AG09319 (cell line): ENCODE measurements at regions not wholly inside any gene's neighbourhood (a gene's known extent, or its start where the extent isn't known, plus 50 kb on each side); places are given as distances from the start of the nearest gene placed in this dataset.

Source experiments
- DNase-seq: peaks from one replicate; pipeline ENCODE4 v3.0.0-alpha.2; 2010; ENCODE audit warnings: low read depth; ENCODE audit errors: extremely low read depth
- CTCF ChIP-seq: IDR thresholded peaks from 2 replicates; pipeline ENCODE4 v1.5.1; 2011; ENCODE audit warnings: low read depth, mild to moderate bottlenecking, inconsistent platforms, low read length, moderate library complexity

- no peak for TF ChIP-seq CTCF
- no peak for DNase-seq
Measured at GRCh38 chr22:27476318-27476717, 325.2 kb downstream of the MN1 start.

GRCh38 chr22:27476729-27477128 lies 324.8 kb downstream of the MN1 start:
- DNase-seq = no peak
- no peak for TF ChIP-seq CTCF

GRCh38 chr22:27477171-27477570 lies 324.4 kb downstream of the MN1 start:
- DNase-seq = no peak
- TF ChIP-seq CTCF = no peak

GRCh38 chr22:27480487-27480886 lies 321.1 kb downstream of the MN1 start:
- no peak for DNase-seq
- no peak for TF ChIP-seq CTCF

- no peak for DNase-seq
- no peak for TF ChIP-seq CTCF
Measured at GRCh38 chr22:27482402-27482801, 319.2 kb downstream of the MN1 start.

- no peak for TF ChIP-seq CTCF
- no peak for DNase-seq
Measured at GRCh38 chr22:27483095-27483785, 318.3 kb downstream of the MN1 start.

- no peak for TF ChIP-seq CTCF
- no peak for DNase-seq
Measured at GRCh38 chr22:27485842-27486241, 315.7 kb downstream of the MN1 start.
